Vagina (tissue), 2 donors: ENCODE measurements at regions not wholly inside any gene's neighbourhood (a gene's known extent, or its start where the extent isn't known, plus 50 kb on each side); places are given as distances from the start of the nearest gene placed in this dataset.

Experiments used
- CTCF ChIP-seq, 3 experiments: fragments of 450-650 bp in 2 of 3; fragments of 200-600 bp in 1 of 3; sonication (generic) in 1 of 3; IDR thresholded peaks; one replicate each; pipeline ENCODE4 v1.5.1; 2017 to 2019; ENCODE audit warnings: antibody characterized with exemption in 3 of 3, mild to moderate bottlenecking in 2 of 3, moderate library complexity in 2 of 3
- POLR2AphosphoS5 ChIP-seq, 2 donors: sonication (generic); formaldehyde crosslinking; IDR thresholded peaks; one replicate each; pipeline ENCODE4 v1.9.0; 2017; ENCODE audit warnings: antibody characterized with exemption in 2 of 2, mild to moderate bottlenecking in 2 of 2, low read depth in 1 of 2; ENCODE audit not compliant: insufficient read depth in 1 of 2

- TF ChIP-seq CTCF (IDR thresholded peaks at IDR 0.05) (no peak), POLR2AphosphoS5 (IDR thresholded peaks at IDR 0.05; ENCODE audit: insufficient read depth in 1 of 2, low read depth in 1 of 2) (no peak)
Measured at GRCh38 chr4:85233516-85233915, 241.4 kb upstream of the ARHGAP24 start.
